NCI-H1436 treated with DMSO at 0.1 percent for 48 hours (cell line): ENCODE measurements at regions not wholly inside any gene's neighbourhood (a gene's known extent, or its start where the extent isn't known, plus 50 kb on each side); places are given as distances from the start of the nearest gene placed in this dataset.

Source experiments
- DNase-seq: peaks from one replicate; lab custom pipeline; 2025; lab: John Stamatoyannopoulos, UW

- DNase-seq, result no peak
Observed at GRCh38 chr15:89399238-89400115, 64.9 kb upstream of the POLG start.

- DNase-seq, result no peak
Observed at GRCh38 chr15:89398896-89399237, 64.2 kb upstream of the POLG start.

- DNase-seq, result no peak
Observed at GRCh38 chr15:89397653-89398023, 63.0 kb upstream of the POLG start.

GRCh38 chr15:89396723-89397652 is 62.4 kb upstream of the POLG start:
- no peak for DNase-seq

GRCh38 chr15:89395996-89396395 is 61.4 kb upstream of the POLG start:
- DNase-seq, result no peak

- no peak for DNase-seq
Observed at GRCh38 chr15:89395461-89395871, 60.8 kb upstream of the POLG start.

- DNase-seq, result no peak
Observed at GRCh38 chr15:89395031-89395430, 60.4 kb upstream of the POLG start.

- DNase-seq, result no peak
Observed at GRCh38 chr15:89393056-89393455, 58.4 kb upstream of the POLG start.

GRCh38 chr15:89391685-89392257 is 57.1 kb upstream of the POLG start:
- no peak for DNase-seq

- no peak for DNase-seq
Observed at GRCh38 chr15:89389841-89390603, 55.4 kb upstream of the POLG start.

GRCh38 chr15:89387140-89387903 is 52.7 kb upstream of the POLG start:
- DNase-seq, result no peak

GRCh38 chr15:89385596-89386331 is 51.1 kb upstream of the POLG start:
- no peak for DNase-seq
